ENCODE measurements at regions not wholly inside any gene's neighbourhood (a gene's known extent, or its start where the extent isn't known, plus 50 kb on each side); places are given as distances from the start of the nearest gene placed in this dataset.

- TF ChIP-seq, protein P1, sequence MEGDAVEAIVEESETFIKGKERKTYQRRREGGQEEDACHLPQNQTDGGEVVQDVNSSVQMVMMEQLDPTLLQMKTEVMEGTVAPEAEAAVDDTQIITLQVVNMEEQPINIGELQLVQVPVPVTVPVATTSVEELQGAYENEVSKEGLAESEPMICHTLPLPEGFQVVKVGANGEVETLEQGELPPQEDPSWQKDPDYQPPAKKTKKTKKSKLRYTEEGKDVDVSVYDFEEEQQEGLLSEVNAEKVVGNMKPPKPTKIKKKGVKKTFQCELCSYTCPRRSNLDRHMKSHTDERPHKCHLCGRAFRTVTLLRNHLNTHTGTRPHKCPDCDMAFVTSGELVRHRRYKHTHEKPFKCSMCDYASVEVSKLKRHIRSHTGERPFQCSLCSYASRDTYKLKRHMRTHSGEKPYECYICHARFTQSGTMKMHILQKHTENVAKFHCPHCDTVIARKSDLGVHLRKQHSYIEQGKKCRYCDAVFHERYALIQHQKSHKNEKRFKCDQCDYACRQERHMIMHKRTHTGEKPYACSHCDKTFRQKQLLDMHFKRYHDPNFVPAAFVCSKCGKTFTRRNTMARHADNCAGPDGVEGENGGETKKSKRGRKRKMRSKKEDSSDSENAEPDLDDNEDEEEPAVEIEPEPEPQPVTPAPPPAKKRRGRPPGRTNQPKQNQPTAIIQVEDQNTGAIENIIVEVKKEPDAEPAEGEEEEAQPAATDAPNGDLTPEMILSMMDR (IDR thresholded peaks at IDR 0.05) = no peak
- no peak for TF ChIP-seq POLR2A (IDR thresholded peaks at IDR 0.05)
- TF ChIP-seq POLR2AphosphoS5 (IDR thresholded peaks at IDR 0.05) = no peak
- no peak for TF ChIP-seq EP300 (IDR thresholded peaks at IDR 0.05)
These were observed 979.0 kb upstream of the MAN1A1 start for GRCh38 chr6:120328521-120328920.

Measured in sigmoid colon (tissue), 4 donors.